Transverse colon (tissue), 4 donors: ENCODE measurements at regions not wholly inside any gene's neighbourhood (a gene's known extent, or its start where the extent isn't known, plus 50 kb on each side); places are given as distances from the start of the nearest gene placed in this dataset.

Experiments used
- CTCF ChIP-seq, 5 experiments: fragments of 200-600 bp in 3 of 5; fragments of 450-650 bp in 2 of 5; sonication (generic) in 3 of 5; IDR thresholded peaks; 1 replicate in 2 of 5; 2 replicates in 3 of 5; pipeline ENCODE4 v1.5.1; 2016 to 2017; ENCODE audit warnings: antibody characterized with exemption in 5 of 5, inconsistent platforms in 3 of 5, mild to moderate bottlenecking in 2 of 5, moderate library complexity in 1 of 5
- POLR2AphosphoS5 ChIP-seq, 3 donors: sonication (generic); formaldehyde crosslinking; IDR thresholded peaks; one replicate each; pipeline ENCODE4 v1.6.1; 2016; ENCODE audit warnings: antibody characterized with exemption in 3 of 3

GRCh38 chr5:116938488-116938887, 363.9 kb upstream of the SEMA6A start:
- TF ChIP-seq CTCF (IDR thresholded peaks at IDR 0.05) = no peak
- TF ChIP-seq POLR2AphosphoS5 (IDR thresholded peaks at IDR 0.05) = no peak
